HFF-Myc (cell line): ENCODE measurements at regions not wholly inside any gene's neighbourhood (a gene's known extent, or its start where the extent isn't known, plus 50 kb on each side); places are given as distances from the start of the nearest gene placed in this dataset.

Source experiments
- DNase-seq: peaks from one replicate; pipeline ENCODE4 v3.0.0-alpha.2; 2011; ENCODE audit warnings: low read depth; ENCODE audit errors: extremely low read depth
- H3K4me3 ChIP-seq: replicated peaks from 2 replicates; pipeline ENCODE4 v1.5.1; 2011; ENCODE audit warnings: low read depth, mild to moderate bottlenecking, control low read depth, low read length
- TF ChIP-seq, protein P1 (sequence below): IDR thresholded peaks from 2 replicates; pipeline ENCODE4 v1.5.1; 2012; ENCODE audit warnings: mild to moderate bottlenecking, low read depth, low read length, control low read depth; ENCODE audit errors: missing control alignments

DNA sequence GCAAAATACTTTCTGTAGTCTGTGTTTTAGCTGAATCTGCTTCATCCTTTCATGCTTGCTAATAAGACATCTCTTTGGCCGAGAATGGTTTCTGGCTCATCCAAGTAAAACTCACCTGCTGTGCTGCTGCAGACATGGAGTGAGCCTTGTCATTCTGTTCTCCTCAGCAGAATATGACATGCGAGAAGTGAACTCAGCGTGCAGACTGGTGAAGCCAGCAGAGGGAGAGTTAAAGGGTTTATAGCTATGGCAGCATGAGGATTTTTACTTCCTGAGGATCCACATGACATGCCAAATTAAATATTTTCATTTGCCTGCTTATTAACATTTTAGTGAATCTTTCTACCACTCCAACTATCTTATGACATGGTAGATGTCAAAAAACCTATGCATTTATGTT, 658.4 kb upstream of the NECTIN3 start:
- no peak for DNase-seq
- TF ChIP-seq, protein P1, sequence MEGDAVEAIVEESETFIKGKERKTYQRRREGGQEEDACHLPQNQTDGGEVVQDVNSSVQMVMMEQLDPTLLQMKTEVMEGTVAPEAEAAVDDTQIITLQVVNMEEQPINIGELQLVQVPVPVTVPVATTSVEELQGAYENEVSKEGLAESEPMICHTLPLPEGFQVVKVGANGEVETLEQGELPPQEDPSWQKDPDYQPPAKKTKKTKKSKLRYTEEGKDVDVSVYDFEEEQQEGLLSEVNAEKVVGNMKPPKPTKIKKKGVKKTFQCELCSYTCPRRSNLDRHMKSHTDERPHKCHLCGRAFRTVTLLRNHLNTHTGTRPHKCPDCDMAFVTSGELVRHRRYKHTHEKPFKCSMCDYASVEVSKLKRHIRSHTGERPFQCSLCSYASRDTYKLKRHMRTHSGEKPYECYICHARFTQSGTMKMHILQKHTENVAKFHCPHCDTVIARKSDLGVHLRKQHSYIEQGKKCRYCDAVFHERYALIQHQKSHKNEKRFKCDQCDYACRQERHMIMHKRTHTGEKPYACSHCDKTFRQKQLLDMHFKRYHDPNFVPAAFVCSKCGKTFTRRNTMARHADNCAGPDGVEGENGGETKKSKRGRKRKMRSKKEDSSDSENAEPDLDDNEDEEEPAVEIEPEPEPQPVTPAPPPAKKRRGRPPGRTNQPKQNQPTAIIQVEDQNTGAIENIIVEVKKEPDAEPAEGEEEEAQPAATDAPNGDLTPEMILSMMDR = no peak

GRCh38 chr3:110413807-110414748, 657.5 kb upstream of the NECTIN3 start:
- peak; percentile 71 for DNase-seq
- no peak overlapping the region for H3K4me3 ChIP-seq
- TF ChIP-seq, protein P1 = no peak

More for the DNA sequence above, 658.4 kb upstream of the NECTIN3 start:
- H3K4me3 ChIP-seq = no peak overlapping the region

DNA sequence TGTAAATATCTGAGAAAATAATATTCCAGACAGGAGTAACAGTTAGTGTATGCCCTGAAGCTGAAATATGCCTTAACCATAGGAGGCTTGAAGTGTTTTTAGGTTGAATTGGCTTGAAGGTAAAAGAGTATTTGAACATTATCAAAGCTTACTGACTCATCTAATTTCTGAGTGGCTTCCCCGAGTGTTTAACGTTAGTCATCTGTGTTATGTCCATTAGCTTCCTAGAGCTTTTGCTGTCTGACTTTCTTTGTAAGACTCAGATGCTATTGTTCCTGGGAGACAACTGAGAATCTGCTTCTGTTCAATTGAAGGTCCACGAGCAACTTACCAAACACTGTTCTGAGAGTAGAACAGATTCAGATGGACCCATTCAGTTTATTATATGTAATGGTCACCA, 656.8 kb upstream of the NECTIN3 start:
- no peak for DNase-seq
- TF ChIP-seq, protein P1 = no peak
- H3K4me3 ChIP-seq = no peak overlapping the region

DNA sequence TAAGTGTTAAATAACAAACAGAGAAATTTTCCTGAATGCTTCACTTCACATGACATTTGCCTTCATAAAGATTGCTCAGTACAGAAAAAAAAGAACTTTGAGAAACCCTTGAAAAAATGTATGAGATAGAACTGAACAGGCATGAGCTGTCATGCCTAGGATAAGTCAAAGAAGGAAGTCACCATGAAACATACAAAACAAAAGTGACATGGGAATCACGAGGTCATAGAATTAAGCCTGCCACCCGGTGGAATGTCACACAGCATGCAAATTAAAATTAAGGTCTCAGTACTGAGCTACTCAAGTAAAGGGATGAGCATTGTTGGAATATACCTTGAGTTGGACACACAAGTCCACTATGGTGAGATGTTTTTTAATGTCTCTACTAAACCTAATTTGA, 652.5 kb upstream of the NECTIN3 start:
- DNase-seq = no peak
- TF ChIP-seq, protein P1 = no peak
- no peak overlapping the region for H3K4me3 ChIP-seq

DNA sequence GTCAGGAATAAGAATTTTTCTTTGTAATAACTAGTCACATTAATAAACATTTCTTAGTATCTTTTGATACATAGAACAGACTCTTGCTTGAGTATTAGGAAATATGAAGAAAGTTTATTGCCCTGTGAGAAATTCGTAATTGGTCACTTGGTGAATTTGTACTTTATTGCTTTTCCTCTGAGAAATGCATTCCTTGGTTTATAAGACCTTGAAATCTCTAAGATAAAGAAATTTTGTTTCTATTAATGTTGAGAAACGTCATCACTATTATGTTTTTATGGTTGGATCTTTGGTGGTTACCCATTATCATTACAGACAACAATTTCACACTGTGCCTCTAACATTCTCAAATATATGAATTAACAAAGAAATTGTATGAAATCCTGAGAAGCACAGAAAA, 652.0 kb upstream of the NECTIN3 start:
- H3K4me3 ChIP-seq = no peak overlapping the region
- TF ChIP-seq, protein P1 = no peak
- DNase-seq = no peak

DNA sequence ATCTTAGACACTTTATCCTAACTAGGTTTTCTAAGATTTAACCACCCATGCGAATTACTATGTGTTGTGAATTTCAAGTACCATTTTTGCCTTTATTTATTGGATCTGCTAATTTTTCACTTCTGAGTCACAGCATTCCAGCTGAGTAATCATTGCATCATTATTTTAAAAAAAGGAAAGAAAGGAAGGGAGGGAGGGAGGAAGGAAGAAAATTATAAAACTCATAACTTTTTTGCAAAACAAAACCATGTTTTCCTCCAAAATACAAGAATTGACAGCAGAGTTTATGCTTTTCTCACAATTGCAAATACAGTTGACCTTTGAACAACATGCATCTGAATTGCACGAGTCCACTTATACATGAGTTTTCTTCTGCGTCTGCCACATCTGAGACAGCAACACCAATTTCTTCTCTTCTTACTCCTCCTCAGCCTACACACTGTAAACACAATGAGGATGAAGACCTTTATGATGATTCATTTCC, 651.4 kb upstream of the NECTIN3 start:
- TF ChIP-seq, protein P1 = no peak
- DNase-seq = peak; percentile 74
- H3K4me3 ChIP-seq = no peak overlapping the region
